Activated CD4-positive, alpha-beta T cell treated with anti-CD3 and anti-CD28 coated beads for 4 hours (primary cell): ENCODE measurements at regions not wholly inside any gene's neighbourhood (a gene's known extent, or its start where the extent isn't known, plus 50 kb on each side); places are given as distances from the start of the nearest gene placed in this dataset.
"Not testable (repeated sequence)": the region's sequence is repeated elsewhere in the genome, so short reads cannot be mapped to it uniquely, and the experiment has no call there.

Experiments used
- DNase-seq, 2 donors: peaks; one replicate each; pipeline ENCODE4 v3.0.0-alpha.2; 2020

DNA sequence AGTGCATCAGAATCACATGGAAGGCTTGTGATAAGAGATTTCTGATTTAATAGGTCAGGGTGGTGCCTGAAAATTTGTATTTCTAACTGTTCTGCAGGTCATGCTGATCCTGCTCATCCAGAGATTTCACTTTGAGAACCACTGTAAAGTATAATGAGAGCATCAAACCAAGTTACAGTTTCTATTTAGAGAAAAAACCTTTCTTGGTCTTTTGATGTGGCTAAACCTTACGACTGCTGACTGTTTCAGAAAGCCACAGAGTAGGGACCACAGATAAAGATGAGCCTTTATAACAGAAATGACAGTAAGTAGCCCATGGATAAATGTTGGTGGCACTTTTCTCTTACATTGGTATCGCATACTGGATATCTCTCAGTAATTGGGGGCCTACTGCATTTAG lies 109.4 kb upstream of the FANCL start:
- DNase-seq, result no peak

DNA sequence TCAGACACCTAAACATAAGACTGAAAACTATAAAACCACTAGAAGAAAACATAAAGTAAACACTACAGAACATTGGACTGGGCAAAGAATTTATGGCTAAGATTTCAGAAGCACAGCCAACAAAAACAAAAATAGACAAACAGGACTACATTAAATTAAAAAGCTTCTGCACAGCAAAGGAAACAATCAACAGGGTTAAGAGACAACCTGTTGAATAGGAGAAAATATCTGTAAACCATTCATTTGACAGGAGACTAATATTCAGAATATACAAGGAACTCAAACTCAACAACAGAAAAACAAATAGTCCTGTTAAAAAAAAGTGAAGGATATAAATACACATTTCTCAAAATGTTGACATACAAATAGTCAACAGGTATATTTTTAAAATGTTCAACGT lies 106.7 kb upstream of the FANCL start:
- DNase-seq, result no peak

DNA sequence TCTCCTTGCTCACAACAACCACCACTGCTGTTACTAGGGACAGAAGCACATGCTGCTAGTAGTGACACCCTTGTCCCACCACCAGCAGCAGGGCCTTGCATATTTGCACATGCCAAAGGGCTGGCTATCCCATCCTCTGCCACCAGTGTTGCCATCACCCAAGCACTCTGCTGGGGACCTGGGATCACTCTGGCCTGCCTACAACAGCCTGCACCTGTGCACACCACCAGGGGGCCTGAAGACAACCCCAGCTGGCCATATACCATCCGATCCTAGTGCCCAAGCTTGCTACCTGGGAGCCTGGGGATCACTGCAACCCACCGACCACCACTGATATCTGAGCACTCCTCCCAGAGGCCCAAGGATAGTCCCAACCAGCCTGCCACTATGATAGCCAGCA lies 99.9 kb upstream of the FANCL start:
- DNase-seq, result no peak

DNA sequence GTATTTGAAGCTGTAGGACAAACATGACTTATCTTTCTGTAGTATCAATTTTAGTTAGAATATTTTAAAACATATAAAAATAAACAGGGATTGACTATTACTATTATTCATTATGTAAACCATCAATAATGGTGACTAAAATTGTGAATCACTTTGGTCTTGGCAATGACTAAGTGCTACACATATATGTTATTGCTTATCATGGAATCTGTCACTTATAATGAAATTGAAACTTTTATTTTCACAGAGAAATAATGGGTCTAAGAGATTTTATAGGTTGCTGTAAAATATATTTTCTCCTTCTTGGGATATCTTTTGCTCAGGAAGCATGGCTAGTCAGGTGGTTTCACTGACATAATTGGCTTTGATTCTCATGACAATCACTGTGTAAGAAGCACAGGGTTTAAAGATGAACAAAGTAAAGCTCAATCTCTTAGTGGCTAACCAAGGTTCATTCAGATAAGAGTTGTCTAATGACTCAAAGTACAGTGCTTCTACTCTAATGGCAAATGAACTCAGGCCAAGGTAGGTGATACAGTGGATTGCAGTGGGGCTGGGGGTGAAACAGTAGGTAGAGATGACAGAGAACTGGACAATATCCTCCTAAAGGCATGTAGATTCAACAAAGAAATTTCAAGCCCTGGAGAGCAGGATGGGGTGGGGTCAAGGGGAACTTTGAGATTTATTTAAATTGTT lies 98.6 kb upstream of the FANCL start:
- no peak for DNase-seq

DNA sequence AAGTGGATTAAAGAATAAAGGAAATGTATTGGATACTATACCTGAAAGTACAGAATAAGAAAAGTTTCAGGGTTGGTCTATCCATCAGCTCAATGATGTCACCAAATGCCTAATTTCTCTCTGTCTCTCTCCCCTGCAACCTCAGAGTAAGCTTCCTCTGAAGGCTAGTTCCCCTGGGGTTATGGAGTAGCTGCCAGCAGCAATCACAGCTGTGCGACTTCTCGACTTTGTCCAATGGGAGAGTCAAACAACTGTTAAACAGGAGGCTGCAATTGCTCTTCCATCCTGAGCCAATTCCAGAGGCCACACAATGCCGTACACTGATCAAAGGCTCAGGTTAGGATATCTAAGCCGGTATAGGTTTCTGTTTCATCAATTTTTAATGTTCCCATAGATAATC lies 95.3 kb upstream of the FANCL start:
- no peak for DNase-seq

DNA sequence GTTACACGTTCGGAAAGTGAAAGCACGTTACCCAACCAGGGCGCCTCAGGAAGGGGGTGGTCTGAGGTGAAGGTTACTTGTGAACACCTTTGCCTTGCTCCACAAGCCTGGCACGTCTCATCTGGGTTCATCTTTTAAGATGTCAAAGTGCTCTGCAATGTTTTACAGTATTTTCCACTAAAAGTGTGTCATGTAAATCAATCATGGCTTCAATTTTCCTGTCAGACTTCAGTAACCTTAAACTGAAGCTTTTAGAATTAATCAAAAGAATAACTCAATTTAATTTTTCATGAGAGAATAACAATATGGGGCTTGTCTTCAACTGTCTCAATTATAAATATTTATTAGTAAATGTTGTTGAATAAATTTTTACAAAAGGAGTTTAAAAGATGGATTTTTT lies 93.3 kb upstream of the FANCL start:
- no peak for DNase-seq

DNA sequence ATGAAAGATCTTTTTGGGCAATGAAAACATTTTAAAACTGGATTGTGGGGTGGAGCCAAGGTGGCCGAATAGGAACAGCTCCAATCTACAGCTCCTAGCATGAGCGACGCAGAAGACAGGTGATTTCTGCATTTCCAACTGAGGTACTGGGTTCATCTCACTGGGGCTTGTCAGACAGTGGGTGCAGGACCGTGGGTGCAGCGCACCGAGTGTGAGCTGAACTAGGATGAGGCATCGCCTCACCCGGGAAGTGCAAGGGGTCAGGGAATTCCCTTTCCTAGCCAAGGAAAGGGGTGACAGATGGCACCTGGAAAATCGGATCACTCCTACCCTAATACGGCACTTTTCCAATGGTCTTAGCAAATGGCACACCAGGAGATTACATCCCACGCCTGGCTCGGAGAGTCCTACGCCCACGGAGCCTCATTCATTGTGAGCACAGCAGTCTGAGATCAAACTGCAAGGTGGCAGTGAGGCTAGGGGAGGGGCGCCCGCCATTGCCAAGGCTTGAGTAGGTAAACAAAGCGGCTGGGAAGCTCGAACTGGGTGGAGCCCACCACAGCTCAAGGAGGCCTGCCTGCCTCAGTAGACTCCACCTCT lies 84.3 kb upstream of the FANCL start:
- not testable (repeated sequence) for DNase-seq

DNA sequence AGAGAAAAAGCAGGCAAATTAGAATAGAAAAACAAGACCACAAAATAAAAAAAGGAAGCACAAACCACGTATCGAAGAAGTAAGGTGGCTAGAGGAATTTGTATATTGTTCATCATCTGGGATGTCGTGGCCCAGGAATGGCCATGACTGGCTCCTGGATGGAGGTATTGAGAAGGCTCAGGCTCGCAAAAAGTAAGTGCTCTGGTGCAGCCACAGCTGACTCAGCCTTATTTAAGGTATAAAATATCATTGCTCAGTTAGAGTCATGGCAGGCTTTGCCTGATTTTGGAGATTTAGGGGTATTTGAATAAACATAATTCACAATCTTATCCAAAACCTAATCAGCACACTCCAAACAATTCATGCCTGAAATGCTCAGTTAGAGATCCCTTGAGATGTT lies 78.4 kb upstream of the FANCL start:
- DNase-seq, result no peak

DNA sequence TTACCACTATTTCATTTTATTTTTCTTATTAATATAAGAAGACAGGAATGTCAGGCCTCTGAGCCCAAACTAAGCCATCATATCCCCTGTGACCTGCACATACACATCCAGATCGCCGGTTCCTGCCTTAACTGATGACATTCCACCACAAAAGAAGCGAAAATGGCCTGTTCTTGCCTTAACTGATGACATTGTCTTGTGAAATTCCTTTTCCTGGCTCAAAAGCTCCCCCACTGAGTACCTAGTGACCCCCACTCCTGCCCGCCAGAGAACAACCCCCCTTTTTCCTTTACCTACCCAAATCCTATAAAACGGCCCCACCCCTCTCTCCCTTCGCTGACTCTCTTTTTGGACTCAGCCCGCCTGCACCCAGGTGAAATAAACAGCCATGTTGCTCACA lies 77.8 kb upstream of the FANCL start:
- DNase-seq, result not testable (repeated sequence)

DNA sequence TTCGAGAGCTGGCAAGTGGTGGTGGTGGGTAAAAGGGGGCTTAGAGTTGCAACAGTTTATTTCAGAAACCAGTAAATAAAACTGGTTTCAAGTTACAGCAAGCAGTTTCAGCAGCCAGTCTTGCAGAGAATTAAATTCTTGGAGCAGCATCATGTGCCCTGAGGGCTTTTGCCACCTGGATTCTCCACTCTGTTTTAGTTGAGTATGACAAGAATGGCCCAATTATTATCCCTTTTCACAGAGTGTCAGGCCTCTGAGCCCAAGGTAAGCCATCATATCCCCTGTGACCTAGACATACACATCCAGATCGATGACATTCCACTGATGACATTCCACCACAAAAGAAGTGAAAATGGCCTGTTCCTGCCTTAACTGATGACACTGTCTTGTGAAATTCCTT lies 72.8 kb upstream of the FANCL start:
- no peak for DNase-seq

DNA sequence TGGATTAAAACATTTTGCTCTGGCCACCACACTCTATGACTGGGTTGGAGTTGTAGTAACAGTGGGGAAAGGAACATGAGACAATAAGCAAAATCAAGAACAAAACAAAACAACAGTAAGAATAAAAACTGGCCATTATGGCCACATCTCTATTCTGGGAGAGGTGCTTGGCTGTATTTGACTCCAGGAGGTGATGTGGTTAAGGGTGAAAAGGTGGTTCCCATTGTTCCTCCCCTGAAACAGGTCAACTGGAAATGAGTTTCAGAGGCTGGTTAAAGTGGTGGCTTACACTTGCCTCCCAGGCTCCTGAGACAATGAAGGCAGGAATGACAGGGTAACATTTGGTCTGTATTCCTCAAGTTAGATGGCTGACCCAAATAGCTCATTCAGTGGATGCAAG lies 67.3 kb upstream of the FANCL start:
- DNase-seq, result no peak

DNA sequence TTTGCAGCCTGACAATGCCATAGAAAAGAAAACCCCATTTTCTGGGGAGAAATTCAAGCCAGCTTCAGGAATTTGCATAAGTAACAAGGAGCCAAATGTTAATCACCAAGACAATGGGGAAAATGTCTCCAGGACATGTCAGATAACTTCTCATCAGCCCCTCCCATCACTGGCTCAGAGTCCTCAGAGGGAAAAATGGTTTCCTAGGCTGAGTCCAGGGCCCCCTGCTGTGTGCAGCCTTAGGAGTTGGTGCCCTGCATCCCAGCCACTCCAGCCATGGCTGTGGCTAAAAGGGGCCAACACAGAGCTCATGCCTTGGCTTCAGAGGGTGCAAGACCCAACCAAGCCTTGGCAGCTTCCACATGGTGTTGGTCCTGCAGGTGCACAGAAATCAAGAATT lies 63.7 kb upstream of the FANCL start:
- DNase-seq, result no peak

DNA sequence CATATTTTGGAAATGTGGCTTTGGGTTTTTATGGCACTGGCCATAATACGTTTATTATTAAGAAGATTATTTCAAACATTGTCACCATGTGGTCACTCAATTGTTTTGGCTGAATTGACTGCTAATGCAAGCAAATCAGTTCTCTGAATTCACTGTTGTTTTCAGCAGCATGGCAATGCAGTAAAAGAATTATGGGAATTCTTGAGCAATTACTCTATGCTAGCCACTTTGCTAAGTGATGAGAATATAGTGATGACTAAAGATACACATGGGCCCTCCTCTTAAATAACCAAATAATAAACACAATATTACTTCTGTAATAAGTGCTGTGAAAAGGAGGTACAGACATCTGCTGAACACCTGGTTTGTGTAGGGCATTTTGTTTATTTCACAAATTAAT lies 58.0 kb upstream of the FANCL start:
- no peak for DNase-seq

DNA sequence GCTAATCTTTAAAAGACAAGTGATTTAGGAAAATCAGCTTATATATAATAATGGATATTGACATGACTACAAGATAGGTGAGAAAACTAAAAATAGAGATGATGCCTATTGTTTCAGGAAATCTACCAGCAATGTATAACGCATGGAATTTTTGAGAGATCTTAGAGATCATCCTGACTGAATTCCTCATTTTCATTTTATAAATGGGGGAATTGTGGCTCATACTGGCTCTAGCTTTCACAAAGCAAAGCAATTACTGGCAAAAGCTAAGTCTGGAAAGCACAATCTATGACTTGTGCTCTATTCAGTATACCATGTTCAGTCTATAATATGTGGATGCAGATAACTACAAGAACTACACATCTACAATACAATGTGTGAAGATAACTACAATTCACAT lies 51.9 kb upstream of the FANCL start:
- no peak for DNase-seq

DNA sequence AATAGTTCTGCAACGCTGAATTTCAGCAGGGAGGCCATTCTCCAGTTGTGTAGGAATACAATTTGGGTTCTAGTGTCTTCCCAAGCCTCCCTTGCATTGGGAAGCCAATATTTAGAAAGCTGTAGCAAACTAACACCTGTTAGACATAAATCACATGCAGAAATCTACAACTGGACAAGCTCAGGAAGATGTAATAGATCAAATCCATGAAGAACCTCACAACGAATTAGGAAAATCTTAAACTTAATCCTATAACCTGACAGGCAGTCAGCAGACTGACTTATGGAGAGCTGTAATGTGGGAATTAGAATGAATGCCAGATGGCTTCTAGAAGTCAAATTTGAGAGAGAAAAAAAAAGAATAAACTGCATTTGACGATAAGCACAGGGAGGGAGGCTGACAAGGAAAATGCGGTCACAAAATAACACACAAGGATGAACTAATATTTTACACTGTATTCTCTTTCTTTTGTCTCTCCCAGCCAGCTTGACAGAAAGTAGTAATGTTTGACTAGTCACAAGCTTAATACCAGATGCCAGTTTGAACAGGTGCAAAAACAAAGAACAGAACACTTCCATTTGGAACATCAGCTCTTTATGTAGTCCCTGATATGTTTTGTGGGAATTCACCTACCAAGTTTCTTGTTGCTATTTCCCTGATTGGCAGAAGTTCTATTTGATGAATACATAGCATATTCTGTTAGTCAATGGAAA lies 50.8 kb upstream of the FANCL start:
- DNase-seq, result no peak
